GM19395 (cell line): ENCODE measurements at regions not wholly inside any gene's neighbourhood (a gene's known extent, or its start where the extent isn't known, plus 50 kb on each side); places are given as distances from the start of the nearest gene placed in this dataset.

Experiments used
- ATAC-seq: cut with Tn5 transposase; IDR thresholded peaks from one replicate; pipeline ENCODE4 v1.9.1; 2021; ENCODE audit warnings: mild to moderate bottlenecking, moderate library complexity; ENCODE audit not compliant: unreplicated experiment

- ATAC-seq = no peak
These were observed 850.4 kb upstream of the SALL3 start for GRCh38 chr18:78129260-78129659.

GRCh38 chr18:78130232-78131195, 849.1 kb upstream of the SALL3 start:
- ATAC-seq = no peak

GRCh38 chr18:78133729-78134128, 845.9 kb upstream of the SALL3 start:
- no peak for ATAC-seq

GRCh38 chr18:78136986-78137385, 842.6 kb upstream of the SALL3 start:
- ATAC-seq = no peak

- ATAC-seq = no peak
These were observed 840.6 kb upstream of the SALL3 start for GRCh38 chr18:78138983-78139496.

- ATAC-seq = no peak
These were observed 839.3 kb upstream of the SALL3 start for GRCh38 chr18:78140294-78140693.

- ATAC-seq = no peak
These were observed 834.9 kb upstream of the SALL3 start for GRCh38 chr18:78144669-78145068.

- no peak for ATAC-seq
These were observed 834.5 kb upstream of the SALL3 start for GRCh38 chr18:78145096-78145495.

- ATAC-seq = no peak
These were observed 833.2 kb upstream of the SALL3 start for GRCh38 chr18:78146136-78147085.

GRCh38 chr18:78150590-78150989, 829.0 kb upstream of the SALL3 start:
- ATAC-seq = no peak

GRCh38 chr18:78151234-78151633, 828.4 kb upstream of the SALL3 start:
- no peak for ATAC-seq

- ATAC-seq = no peak
These were observed 827.5 kb upstream of the SALL3 start for GRCh38 chr18:78151948-78152725.

GRCh38 chr18:78153362-78153761, 826.3 kb upstream of the SALL3 start:
- no peak for ATAC-seq

- no peak for ATAC-seq
These were observed 825.2 kb upstream of the SALL3 start for GRCh38 chr18:78154444-78154843.

GRCh38 chr18:78154853-78155252, 824.8 kb upstream of the SALL3 start:
- ATAC-seq = no peak

GRCh38 chr18:78156466-78156865, 823.2 kb upstream of the SALL3 start:
- ATAC-seq = no peak

- no peak for ATAC-seq
These were observed 820.7 kb upstream of the SALL3 start for GRCh38 chr18:78158943-78159342.

- ATAC-seq = no peak
These were observed 820.2 kb upstream of the SALL3 start for GRCh38 chr18:78159397-78159796.

GRCh38 chr18:78160961-78161656, 818.5 kb upstream of the SALL3 start:
- no peak for ATAC-seq

GRCh38 chr18:78165525-78165924, 814.1 kb upstream of the SALL3 start:
- no peak for ATAC-seq
